ENCODE measurements at regions not wholly inside any gene's neighbourhood (a gene's known extent, or its start where the extent isn't known, plus 50 kb on each side); places are given as distances from the start of the nearest gene placed in this dataset.

GRCh38 chr4:36761607-36762006, 480.2 kb downstream of the DTHD1 start:
- no peak for TF ChIP-seq CTCF (IDR thresholded peaks at IDR 0.05; ENCODE audit: low read depth, low read length, poor library complexity, severe bottlenecking)
- no peak for TF ChIP-seq EZH2phosphoT487 (IDR thresholded peaks at IDR 0.05; ENCODE audit: borderline replicate concordance, low read length)
